OCI-LY7 (cell line): ENCODE measurements at regions not wholly inside any gene's neighbourhood (a gene's known extent, or its start where the extent isn't known, plus 50 kb on each side); places are given as distances from the start of the nearest gene placed in this dataset.

Experiments
- BruUV-seq: library from RNA; stranded (reverse); fragments of 400-500 nt; replicated peaks from 2 replicates; lab custom pipeline; 2021; lab: Mats Ljungman, UMichigan
- CTCF ChIA-PET: fragments of 300-600 bp; sonication (Branson Sonifier 250); formaldehyde crosslinking; loops from one replicate; lab custom pipeline; 2022; ENCODE audit warnings: antibody characterized with exemption; ENCODE audit not compliant: unreplicated experiment; lab: Charles Lee
- POLR2A ChIA-PET: fragments of 300-600 bp; sonication (Branson Sonifier 250); formaldehyde crosslinking; loops from one replicate; lab custom pipeline; 2022; ENCODE audit warnings: antibody characterized with exemption; lab: Charles Lee
- DNase-seq: peaks from one replicate; pipeline ENCODE4 v3.0.0-alpha.2; 2015; ENCODE audit warnings: low spot score
- H2AFZ ChIP-seq: fragments of 200-600 bp; sonication (generic), shearing (Covaris generic); 2 replicates; pipeline ENCODE4 v1.6.1; 2014; ENCODE audit warnings: mild to moderate bottlenecking, antibody characterized with exemption, low read length, moderate library complexity
- H3K27ac ChIP-seq: fragments of 200-600 bp; sonication (generic); 2 replicates; pipeline ENCODE4 v1.5.1; 2014; ENCODE audit warnings: mixed run types, low read depth, mild to moderate bottlenecking, moderate library complexity, low read length, inconsistent platforms; ENCODE audit not compliant: poor library complexity, severe bottlenecking
- H3K36me3 ChIP-seq: fragments of 200-600 bp; sonication (generic); 2 replicates; pipeline ENCODE4 v1.6.1; 2014; ENCODE audit warnings: mild to moderate bottlenecking, antibody characterized with exemption, low read length, moderate library complexity, mixed read lengths; ENCODE audit not compliant: insufficient read depth
- H3K4me1 ChIP-seq: fragments of 200-600 bp; sonication (generic); 2 replicates; pipeline ENCODE4 v1.5.1; 2014; ENCODE audit warnings: mild to moderate bottlenecking, low read length; ENCODE audit not compliant: insufficient read depth, poor library complexity, severe bottlenecking
- H3K4me2 ChIP-seq: fragments of 200-600 bp; sonication (generic); 2 replicates; pipeline ENCODE4 v1.6.1; 2014; ENCODE audit warnings: mild to moderate bottlenecking, low read length
- H3K4me3 ChIP-seq: fragments of 200-600 bp; sonication (generic); 2 replicates; pipeline ENCODE4 v1.5.1; 2014; ENCODE audit warnings: mild to moderate bottlenecking, low read depth, low read length; ENCODE audit not compliant: poor library complexity, severe bottlenecking
- H3K79me2 ChIP-seq: fragments of 200-600 bp; sonication (generic); 2 replicates; pipeline ENCODE4 v1.6.1; 2016; ENCODE audit warnings: low read depth, mild to moderate bottlenecking, low read length, moderate library complexity, mixed read lengths; ENCODE audit not compliant: insufficient read depth
- H3K9me2 ChIP-seq: fragments of 200-600 bp; sonication (generic); 2 replicates; pipeline ENCODE4 v1.6.1; 2016; ENCODE audit warnings: mild to moderate bottlenecking, low read length, mixed read lengths; ENCODE audit not compliant: insufficient read depth
- H3K9me3 ChIP-seq: fragments of 200-600 bp; sonication (generic); 2 replicates; pipeline ENCODE4 v1.6.1; 2014; ENCODE audit warnings: mild to moderate bottlenecking, mixed run types, low read length, mixed read lengths
- H4K20me1 ChIP-seq: fragments of 200-600 bp; sonication (generic); 2 replicates; pipeline ENCODE4 v1.6.1; 2014; ENCODE audit warnings: mild to moderate bottlenecking, antibody characterized with exemption, low read length, moderate library complexity, mixed read lengths; ENCODE audit not compliant: insufficient read depth
- EZH2phosphoT487 ChIP-seq: fragments of 200-600 bp; sonication (generic); IDR thresholded peaks from 2 replicates; pipeline ENCODE4 v1.6.1; 2018; ENCODE audit warnings: low read depth, borderline replicate concordance, mild to moderate bottlenecking, mixed run types, antibody characterized with exemption, low read length, moderate library complexity, mixed read lengths
- intact Hi-C: fragments of 100-400 bp; cut with micrococcal nuclease; formaldehyde crosslinking; loops from one replicate; pipeline ENCODE4 v1.10.0; 2022; ENCODE audit not compliant: unreplicated experiment
- TF ChIP-seq, protein P1 (sequence below): fragments of 200-600 bp; sonication (generic); conservative IDR thresholded peaks from 2 replicates; pipeline ENCODE4 v1.5.1; 2014; ENCODE audit warnings: mild to moderate bottlenecking, antibody characterized with exemption, low read length, moderate library complexity, mixed read lengths

GRCh38 chr14:86646696-86647690, 1117.0 kb downstream of the FLRT2 start:
- BruUV-seq, result no TSS peak
- ChIA-PET POLR2A (interaction anchor here (0.6 to 1.1 kb wide), 2 partner anchors 15 to 1149 kb away, joined by 3 read pairs; no protein-coding TSS in a partner anchor), CTCF (no interaction called here)
- no peak overlapping the region for H3K4me3 ChIP-seq
- no peaks in the 10 kb centered on the region for H3K4me1 ChIP-seq
- intact Hi-C loops, result no loop called here
- H3K4me2 ChIP-seq, result no peak overlapping the region
- H3K79me2 ChIP-seq, result no peaks in the 10 kb centered on the region
- H4K20me1 ChIP-seq, result no peaks in the 10 kb centered on the region
- no peaks in the 10 kb centered on the region for H3K36me3 ChIP-seq
- TF ChIP-seq, protein P1, sequence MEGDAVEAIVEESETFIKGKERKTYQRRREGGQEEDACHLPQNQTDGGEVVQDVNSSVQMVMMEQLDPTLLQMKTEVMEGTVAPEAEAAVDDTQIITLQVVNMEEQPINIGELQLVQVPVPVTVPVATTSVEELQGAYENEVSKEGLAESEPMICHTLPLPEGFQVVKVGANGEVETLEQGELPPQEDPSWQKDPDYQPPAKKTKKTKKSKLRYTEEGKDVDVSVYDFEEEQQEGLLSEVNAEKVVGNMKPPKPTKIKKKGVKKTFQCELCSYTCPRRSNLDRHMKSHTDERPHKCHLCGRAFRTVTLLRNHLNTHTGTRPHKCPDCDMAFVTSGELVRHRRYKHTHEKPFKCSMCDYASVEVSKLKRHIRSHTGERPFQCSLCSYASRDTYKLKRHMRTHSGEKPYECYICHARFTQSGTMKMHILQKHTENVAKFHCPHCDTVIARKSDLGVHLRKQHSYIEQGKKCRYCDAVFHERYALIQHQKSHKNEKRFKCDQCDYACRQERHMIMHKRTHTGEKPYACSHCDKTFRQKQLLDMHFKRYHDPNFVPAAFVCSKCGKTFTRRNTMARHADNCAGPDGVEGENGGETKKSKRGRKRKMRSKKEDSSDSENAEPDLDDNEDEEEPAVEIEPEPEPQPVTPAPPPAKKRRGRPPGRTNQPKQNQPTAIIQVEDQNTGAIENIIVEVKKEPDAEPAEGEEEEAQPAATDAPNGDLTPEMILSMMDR, result peak; percentile 80
- TF ChIP-seq EZH2phosphoT487, result no peak
- H3K9me3 ChIP-seq, result no peaks in the 10 kb centered on the region
- no peaks in the 10 kb centered on the region for H3K9me2 ChIP-seq
- no peak overlapping the region for H3K27ac ChIP-seq
- no peak overlapping the region for H2AFZ ChIP-seq
- DNase-seq, result peak; percentile 23

DNA sequence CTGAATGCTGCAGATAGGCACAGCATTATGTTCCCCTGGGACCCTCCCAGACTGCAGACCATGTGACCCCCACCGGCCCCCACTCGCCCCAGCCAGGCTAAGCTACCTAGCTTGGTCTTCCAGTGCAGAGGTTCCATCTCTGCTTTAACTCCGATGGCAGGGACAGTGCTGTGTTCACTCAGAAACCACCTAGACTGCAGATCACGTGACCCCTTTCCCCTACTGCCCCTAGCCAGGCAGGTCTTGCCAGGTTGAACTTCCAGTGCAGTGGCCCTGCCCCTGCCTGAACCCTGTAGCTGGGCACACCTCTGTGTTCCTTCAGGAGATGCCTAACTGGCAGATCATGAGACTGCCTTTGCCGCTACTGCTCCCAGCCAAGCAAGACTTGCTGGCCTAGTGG, 1116.2 kb downstream of the FLRT2 start:
- no peak for TF ChIP-seq EZH2phosphoT487
- TF ChIP-seq, protein P1, result no peak
- no peak for DNase-seq
- CTCF ChIA-PET, result no interaction called here
- no peaks in the 10 kb centered on the region for H3K79me2 ChIP-seq
- no peaks in the 10 kb centered on the region for H3K4me1 ChIP-seq
- H3K4me3 ChIP-seq, result no peak overlapping the region
- no peaks in the 10 kb centered on the region for H4K20me1 ChIP-seq
- no peak overlapping the region for H2AFZ ChIP-seq
- no peaks in the 10 kb centered on the region for H3K36me3 ChIP-seq
- H3K9me3 ChIP-seq, result no peaks in the 10 kb centered on the region
- H3K4me2 ChIP-seq, result no peak overlapping the region
- intact Hi-C loops, result no loop called here
- no TSS peak for BruUV-seq
- no peaks in the 10 kb centered on the region for H3K9me2 ChIP-seq
- H3K27ac ChIP-seq, result no peak overlapping the region
- POLR2A ChIA-PET, result no interaction called here

GRCh38 chr14:86641310-86641709, 1111.4 kb downstream of the FLRT2 start:
- Histone ChIP-seq H3K79me2 (no peaks in the 10 kb centered on the region), H2AFZ (no peak overlapping the region), H3K4me1 (no peaks in the 10 kb centered on the region), H3K9me3 (no peaks in the 10 kb centered on the region), H4K20me1 (no peaks in the 10 kb centered on the region), H3K27ac (no peak overlapping the region), H3K9me2 (no peaks in the 10 kb centered on the region), H3K4me3 (no peak overlapping the region), H3K36me3 (no peaks in the 10 kb centered on the region), H3K4me2 (no peak overlapping the region)
- intact Hi-C loops, result loop anchor here (5.0 kb wide), 1 partner anchor 179 kb away; no protein-coding TSS in a partner anchor
- no peak for DNase-seq
- CTCF ChIA-PET, result no interaction called here
- POLR2A ChIA-PET, result interaction anchor here (0.6 to 0.7 kb wide), 2 partner anchors 855 to 914 kb away, joined by 3 read pairs; no protein-coding TSS in a partner anchor
- BruUV-seq, result no TSS peak
- TF ChIP-seq, protein P1, result no peak
- TF ChIP-seq EZH2phosphoT487, result no peak
